ENCODE measurements at regions not wholly inside any gene's neighbourhood (a gene's known extent, or its start where the extent isn't known, plus 50 kb on each side); places are given as distances from the start of the nearest gene placed in this dataset.

- peak; percentile 86 for DNase-seq (ENCODE audit: low read depth)
- no peak overlapping the region for H3K4me3 ChIP-seq (ENCODE audit: control insufficient read depth, low read depth, low read length)
- no peak for TF ChIP-seq CTCF (IDR thresholded peaks at IDR 0.05; ENCODE audit: control insufficient read depth, insufficient read depth, low read depth, low read length, missing control alignments)
Observed at GRCh38 chr9:88738709-88739108, 203.7 kb downstream of the NXNL2 start.

- TF ChIP-seq CTCF (IDR thresholded peaks at IDR 0.05; ENCODE audit: control insufficient read depth, insufficient read depth, low read depth, low read length, missing control alignments): no peak
- H3K4me3 ChIP-seq (ENCODE audit: control insufficient read depth, low read depth, low read length): no peak overlapping the region
- DNase-seq (ENCODE audit: low read depth): no peak
Observed at GRCh38 chr9:88739373-88739772, 204.4 kb downstream of the NXNL2 start.

GRCh38 chr9:88740844-88741243 lies 205.9 kb downstream of the NXNL2 start:
- no peak for TF ChIP-seq CTCF (IDR thresholded peaks at IDR 0.05; ENCODE audit: control insufficient read depth, insufficient read depth, low read depth, low read length, missing control alignments)
- H3K4me3 ChIP-seq (ENCODE audit: control insufficient read depth, low read depth, low read length): no peak overlapping the region

GRCh38 chr9:88741335-88741734 lies 206.4 kb downstream of the NXNL2 start:
- no peak for DNase-seq (ENCODE audit: low read depth)
- H3K4me3 ChIP-seq (ENCODE audit: control insufficient read depth, low read depth, low read length): no peak overlapping the region
- TF ChIP-seq CTCF (IDR thresholded peaks at IDR 0.05; ENCODE audit: control insufficient read depth, insufficient read depth, low read depth, low read length, missing control alignments): peak; percentile 31

More at GRCh38 chr9:88740844-88741243, 205.9 kb downstream of the NXNL2 start:
- DNase-seq (ENCODE audit: low read depth): no peak

- peak; percentile 86 for DNase-seq (ENCODE audit: low read depth)
- no peak overlapping the region for H3K4me3 ChIP-seq (ENCODE audit: control insufficient read depth, low read depth, low read length)
- no peak for TF ChIP-seq CTCF (IDR thresholded peaks at IDR 0.05; ENCODE audit: control insufficient read depth, insufficient read depth, low read depth, low read length, missing control alignments)
Observed at GRCh38 chr9:88742483-88742882, 207.5 kb downstream of the NXNL2 start.

GRCh38 chr9:88742905-88743304 lies 207.9 kb downstream of the NXNL2 start:
- no peak for TF ChIP-seq CTCF (IDR thresholded peaks at IDR 0.05; ENCODE audit: control insufficient read depth, insufficient read depth, low read depth, low read length, missing control alignments)
- H3K4me3 ChIP-seq (ENCODE audit: control insufficient read depth, low read depth, low read length): no peak overlapping the region
- DNase-seq (ENCODE audit: low read depth): no peak

Measured in AG09309 (cell line).